NB4 (cell line): ENCODE measurements at regions not wholly inside any gene's neighbourhood (a gene's known extent, or its start where the extent isn't known, plus 50 kb on each side); places are given as distances from the start of the nearest gene placed in this dataset.

ENCODE experiments used
- MAX ChIP-seq: IDR thresholded peaks from 2 replicates; pipeline ENCODE4 v1.6.1; 2011; ENCODE audit warnings: low read depth, low read length
- TF ChIP-seq, protein P1 (sequence below): IDR thresholded peaks from one replicate; pipeline ENCODE4 v1.5.1; 2012; ENCODE audit warnings: low read depth, low read length

DNA sequence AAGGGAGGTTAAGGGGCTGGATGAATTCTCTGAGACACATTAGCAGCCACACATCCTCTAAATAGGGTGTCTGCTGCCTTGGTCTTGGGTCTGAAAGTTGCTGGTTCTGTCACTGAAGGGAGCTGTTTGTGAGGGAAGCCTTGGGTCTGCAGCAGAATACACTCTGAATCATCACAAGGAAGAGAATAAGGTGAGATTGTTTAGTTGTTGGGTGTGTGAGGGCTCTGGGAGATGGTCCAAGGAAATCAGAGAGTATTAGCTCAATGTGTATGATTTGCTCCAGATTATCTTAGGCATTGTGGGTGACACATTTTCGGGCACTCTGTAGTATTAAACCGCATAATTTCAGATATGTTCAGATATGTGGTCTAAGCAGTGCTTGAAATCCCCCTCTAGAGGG, 548.5 kb downstream of the SLC4A3 start:
- TF ChIP-seq, protein P1, sequence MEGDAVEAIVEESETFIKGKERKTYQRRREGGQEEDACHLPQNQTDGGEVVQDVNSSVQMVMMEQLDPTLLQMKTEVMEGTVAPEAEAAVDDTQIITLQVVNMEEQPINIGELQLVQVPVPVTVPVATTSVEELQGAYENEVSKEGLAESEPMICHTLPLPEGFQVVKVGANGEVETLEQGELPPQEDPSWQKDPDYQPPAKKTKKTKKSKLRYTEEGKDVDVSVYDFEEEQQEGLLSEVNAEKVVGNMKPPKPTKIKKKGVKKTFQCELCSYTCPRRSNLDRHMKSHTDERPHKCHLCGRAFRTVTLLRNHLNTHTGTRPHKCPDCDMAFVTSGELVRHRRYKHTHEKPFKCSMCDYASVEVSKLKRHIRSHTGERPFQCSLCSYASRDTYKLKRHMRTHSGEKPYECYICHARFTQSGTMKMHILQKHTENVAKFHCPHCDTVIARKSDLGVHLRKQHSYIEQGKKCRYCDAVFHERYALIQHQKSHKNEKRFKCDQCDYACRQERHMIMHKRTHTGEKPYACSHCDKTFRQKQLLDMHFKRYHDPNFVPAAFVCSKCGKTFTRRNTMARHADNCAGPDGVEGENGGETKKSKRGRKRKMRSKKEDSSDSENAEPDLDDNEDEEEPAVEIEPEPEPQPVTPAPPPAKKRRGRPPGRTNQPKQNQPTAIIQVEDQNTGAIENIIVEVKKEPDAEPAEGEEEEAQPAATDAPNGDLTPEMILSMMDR, result no peak
- no peak for TF ChIP-seq MAX
